H1 (cell line): ENCODE measurements at regions not wholly inside any gene's neighbourhood (a gene's known extent, or its start where the extent isn't known, plus 50 kb on each side); places are given as distances from the start of the nearest gene placed in this dataset.

Source experiments
- CREB1 ChIP-seq: IDR thresholded peaks from 2 replicates; pipeline ENCODE4 v1.6.1; 2012; ENCODE audit warnings: inconsistent platforms
- KDM4A ChIP-seq: IDR thresholded peaks from one replicate; pipeline ENCODE4 v1.7.1; 2012; ENCODE audit warnings: low read depth, mild to moderate bottlenecking, moderate library complexity, low read length, inconsistent platforms; ENCODE audit not compliant: severe bottlenecking
- NRF1 ChIP-seq: IDR thresholded peaks from 2 replicates; pipeline ENCODE4 v1.6.1; 2011; ENCODE audit warnings: mild to moderate bottlenecking, low read depth, low read length, improper control_type of control experiment
- POU5F1 ChIP-seq: IDR thresholded peaks from 2 replicates; pipeline ENCODE4 v1.6.1; 2011; ENCODE audit warnings: low read depth, mild to moderate bottlenecking, low read length, moderate library complexity
- RFX5 ChIP-seq: IDR thresholded peaks from 2 replicates; pipeline ENCODE4 v1.6.1; 2011; ENCODE audit warnings: low read depth, low read length, improper control_type of control experiment, borderline replicate concordance
- SAP30 ChIP-seq: fragments of 300-600 bp; sonication (generic); IDR thresholded peaks from 2 replicates; pipeline ENCODE4 v1.7.1; 2012; ENCODE audit warnings: low read length, moderate library complexity, mild to moderate bottlenecking, inconsistent platforms; ENCODE audit not compliant: insufficient read depth, insufficient replicate concordance
- TF ChIP-seq, protein P1 (sequence below): fragments of 300-600 bp; sonication (generic); IDR thresholded peaks from 2 replicates; pipeline ENCODE4 v1.7.1; 2012; ENCODE audit warnings: low read length, moderate library complexity, mild to moderate bottlenecking, inconsistent platforms; ENCODE audit not compliant: insufficient replicate concordance
- TF ChIP-seq, protein P2 (sequence below), 3 experiments: IDR thresholded peaks; 1 replicate in 2 of 3; 2 replicates in 1 of 3; pipeline versions ENCODE4 v1.5.1 to v1.6.1; 2011; ENCODE audit warnings: low read length in 3 of 3, mild to moderate bottlenecking in 3 of 3, inconsistent platforms in 2 of 3, low read depth in 1 of 3, moderate library complexity in 1 of 3; ENCODE audit not compliant: insufficient read depth in 1 of 3; ENCODE audit errors: control extremely low read depth in 1 of 3
- TF ChIP-seq, protein P3 (sequence below): IDR thresholded peaks from 2 replicates; pipeline ENCODE4 v1.6.1; 2012; ENCODE audit warnings: inconsistent platforms

DNA sequence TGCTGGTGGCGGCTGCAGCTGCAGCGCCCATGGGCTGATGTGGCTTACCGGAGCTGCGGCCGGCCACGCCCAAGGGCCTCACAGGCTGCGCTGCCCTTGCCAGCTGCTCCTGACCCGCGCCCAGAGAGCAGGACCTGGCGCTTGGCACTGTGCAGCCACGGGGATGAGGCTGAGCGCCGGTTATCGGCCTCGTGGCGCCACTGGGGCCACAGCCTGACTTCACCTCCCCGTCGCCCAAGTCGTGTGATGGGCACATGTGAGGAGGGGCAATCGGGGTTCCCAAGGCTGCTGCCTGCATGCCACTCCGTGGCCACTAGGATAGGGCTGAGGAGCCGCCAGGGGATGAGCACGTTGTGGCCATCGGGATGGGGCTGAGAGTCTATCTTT, 77.2 kb upstream of the PABPC3 start (continued):
- TF ChIP-seq, protein P1, sequence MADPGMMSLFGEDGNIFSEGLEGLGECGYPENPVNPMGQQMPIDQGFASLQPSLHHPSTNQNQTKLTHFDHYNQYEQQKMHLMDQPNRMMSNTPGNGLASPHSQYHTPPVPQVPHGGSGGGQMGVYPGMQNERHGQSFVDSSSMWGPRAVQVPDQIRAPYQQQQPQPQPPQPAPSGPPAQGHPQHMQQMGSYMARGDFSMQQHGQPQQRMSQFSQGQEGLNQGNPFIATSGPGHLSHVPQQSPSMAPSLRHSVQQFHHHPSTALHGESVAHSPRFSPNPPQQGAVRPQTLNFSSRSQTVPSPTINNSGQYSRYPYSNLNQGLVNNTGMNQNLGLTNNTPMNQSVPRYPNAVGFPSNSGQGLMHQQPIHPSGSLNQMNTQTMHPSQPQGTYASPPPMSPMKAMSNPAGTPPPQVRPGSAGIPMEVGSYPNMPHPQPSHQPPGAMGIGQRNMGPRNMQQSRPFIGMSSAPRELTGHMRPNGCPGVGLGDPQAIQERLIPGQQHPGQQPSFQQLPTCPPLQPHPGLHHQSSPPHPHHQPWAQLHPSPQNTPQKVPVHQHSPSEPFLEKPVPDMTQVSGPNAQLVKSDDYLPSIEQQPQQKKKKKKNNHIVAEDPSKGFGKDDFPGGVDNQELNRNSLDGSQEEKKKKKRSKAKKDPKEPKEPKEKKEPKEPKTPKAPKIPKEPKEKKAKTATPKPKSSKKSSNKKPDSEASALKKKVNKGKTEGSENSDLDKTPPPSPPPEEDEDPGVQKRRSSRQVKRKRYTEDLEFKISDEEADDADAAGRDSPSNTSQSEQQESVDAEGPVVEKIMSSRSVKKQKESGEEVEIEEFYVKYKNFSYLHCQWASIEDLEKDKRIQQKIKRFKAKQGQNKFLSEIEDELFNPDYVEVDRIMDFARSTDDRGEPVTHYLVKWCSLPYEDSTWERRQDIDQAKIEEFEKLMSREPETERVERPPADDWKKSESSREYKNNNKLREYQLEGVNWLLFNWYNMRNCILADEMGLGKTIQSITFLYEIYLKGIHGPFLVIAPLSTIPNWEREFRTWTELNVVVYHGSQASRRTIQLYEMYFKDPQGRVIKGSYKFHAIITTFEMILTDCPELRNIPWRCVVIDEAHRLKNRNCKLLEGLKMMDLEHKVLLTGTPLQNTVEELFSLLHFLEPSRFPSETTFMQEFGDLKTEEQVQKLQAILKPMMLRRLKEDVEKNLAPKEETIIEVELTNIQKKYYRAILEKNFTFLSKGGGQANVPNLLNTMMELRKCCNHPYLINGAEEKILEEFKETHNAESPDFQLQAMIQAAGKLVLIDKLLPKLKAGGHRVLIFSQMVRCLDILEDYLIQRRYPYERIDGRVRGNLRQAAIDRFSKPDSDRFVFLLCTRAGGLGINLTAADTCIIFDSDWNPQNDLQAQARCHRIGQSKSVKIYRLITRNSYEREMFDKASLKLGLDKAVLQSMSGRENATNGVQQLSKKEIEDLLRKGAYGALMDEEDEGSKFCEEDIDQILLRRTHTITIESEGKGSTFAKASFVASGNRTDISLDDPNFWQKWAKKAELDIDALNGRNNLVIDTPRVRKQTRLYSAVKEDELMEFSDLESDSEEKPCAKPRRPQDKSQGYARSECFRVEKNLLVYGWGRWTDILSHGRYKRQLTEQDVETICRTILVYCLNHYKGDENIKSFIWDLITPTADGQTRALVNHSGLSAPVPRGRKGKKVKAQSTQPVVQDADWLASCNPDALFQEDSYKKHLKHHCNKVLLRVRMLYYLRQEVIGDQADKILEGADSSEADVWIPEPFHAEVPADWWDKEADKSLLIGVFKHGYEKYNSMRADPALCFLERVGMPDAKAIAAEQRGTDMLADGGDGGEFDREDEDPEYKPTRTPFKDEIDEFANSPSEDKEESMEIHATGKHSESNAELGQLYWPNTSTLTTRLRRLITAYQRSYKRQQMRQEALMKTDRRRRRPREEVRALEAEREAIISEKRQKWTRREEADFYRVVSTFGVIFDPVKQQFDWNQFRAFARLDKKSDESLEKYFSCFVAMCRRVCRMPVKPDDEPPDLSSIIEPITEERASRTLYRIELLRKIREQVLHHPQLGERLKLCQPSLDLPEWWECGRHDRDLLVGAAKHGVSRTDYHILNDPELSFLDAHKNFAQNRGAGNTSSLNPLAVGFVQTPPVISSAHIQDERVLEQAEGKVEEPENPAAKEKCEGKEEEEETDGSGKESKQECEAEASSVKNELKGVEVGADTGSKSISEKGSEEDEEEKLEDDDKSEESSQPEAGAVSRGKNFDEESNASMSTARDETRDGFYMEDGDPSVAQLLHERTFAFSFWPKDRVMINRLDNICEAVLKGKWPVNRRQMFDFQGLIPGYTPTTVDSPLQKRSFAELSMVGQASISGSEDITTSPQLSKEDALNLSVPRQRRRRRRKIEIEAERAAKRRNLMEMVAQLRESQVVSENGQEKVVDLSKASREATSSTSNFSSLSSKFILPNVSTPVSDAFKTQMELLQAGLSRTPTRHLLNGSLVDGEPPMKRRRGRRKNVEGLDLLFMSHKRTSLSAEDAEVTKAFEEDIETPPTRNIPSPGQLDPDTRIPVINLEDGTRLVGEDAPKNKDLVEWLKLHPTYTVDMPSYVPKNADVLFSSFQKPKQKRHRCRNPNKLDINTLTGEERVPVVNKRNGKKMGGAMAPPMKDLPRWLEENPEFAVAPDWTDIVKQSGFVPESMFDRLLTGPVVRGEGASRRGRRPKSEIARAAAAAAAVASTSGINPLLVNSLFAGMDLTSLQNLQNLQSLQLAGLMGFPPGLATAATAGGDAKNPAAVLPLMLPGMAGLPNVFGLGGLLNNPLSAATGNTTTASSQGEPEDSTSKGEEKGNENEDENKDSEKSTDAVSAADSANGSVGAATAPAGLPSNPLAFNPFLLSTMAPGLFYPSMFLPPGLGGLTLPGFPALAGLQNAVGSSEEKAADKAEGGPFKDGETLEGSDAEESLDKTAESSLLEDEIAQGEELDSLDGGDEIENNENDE: no peak
- no peak for TF ChIP-seq CREB1
- no peak for TF ChIP-seq KDM4A
- TF ChIP-seq SAP30: no peak
- TF ChIP-seq POU5F1: no peak
- TF ChIP-seq, protein P2, sequence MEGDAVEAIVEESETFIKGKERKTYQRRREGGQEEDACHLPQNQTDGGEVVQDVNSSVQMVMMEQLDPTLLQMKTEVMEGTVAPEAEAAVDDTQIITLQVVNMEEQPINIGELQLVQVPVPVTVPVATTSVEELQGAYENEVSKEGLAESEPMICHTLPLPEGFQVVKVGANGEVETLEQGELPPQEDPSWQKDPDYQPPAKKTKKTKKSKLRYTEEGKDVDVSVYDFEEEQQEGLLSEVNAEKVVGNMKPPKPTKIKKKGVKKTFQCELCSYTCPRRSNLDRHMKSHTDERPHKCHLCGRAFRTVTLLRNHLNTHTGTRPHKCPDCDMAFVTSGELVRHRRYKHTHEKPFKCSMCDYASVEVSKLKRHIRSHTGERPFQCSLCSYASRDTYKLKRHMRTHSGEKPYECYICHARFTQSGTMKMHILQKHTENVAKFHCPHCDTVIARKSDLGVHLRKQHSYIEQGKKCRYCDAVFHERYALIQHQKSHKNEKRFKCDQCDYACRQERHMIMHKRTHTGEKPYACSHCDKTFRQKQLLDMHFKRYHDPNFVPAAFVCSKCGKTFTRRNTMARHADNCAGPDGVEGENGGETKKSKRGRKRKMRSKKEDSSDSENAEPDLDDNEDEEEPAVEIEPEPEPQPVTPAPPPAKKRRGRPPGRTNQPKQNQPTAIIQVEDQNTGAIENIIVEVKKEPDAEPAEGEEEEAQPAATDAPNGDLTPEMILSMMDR (IDR thresholded peaks at IDR 0.05; ENCODE audit: control extremely low read depth in 1 of 3, insufficient read depth in 1 of 3, low read depth in 1 of 3, low read length in 3 of 3): peak; percentile 34 to 37 (median 35); a peak in 3 of 4 replicates
- TF ChIP-seq, protein P3, sequence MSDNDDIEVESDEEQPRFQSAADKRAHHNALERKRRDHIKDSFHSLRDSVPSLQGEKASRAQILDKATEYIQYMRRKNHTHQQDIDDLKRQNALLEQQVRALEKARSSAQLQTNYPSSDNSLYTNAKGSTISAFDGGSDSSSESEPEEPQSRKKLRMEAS: peak; percentile 87
- TF ChIP-seq NRF1: no peak
- TF ChIP-seq RFX5: no peak
